Esophagus muscularis mucosa (tissue), 4 donors: ENCODE measurements at regions not wholly inside any gene's neighbourhood (a gene's known extent, or its start where the extent isn't known, plus 50 kb on each side); places are given as distances from the start of the nearest gene placed in this dataset.
"Not testable (repeated sequence)": the region's sequence is repeated elsewhere in the genome, so short reads cannot be mapped to it uniquely, and the experiment has no call there.

Source experiments
- DNase-seq: peaks from one replicate; pipeline ENCODE4 v3.0.0-alpha.2; 2017; ENCODE audit errors: extremely low spot score
- H3K27ac ChIP-seq, 4 donors: fragments of 200-600 bp; sonication (generic); replicated peaks in 1 of 4; 1 replicate in 3 of 4; 2 replicates in 1 of 4; pipeline ENCODE4 v1.5.1; 2016 to 2019; ENCODE audit warnings: mild to moderate bottlenecking in 1 of 4
- H3K27me3 ChIP-seq, 4 donors: fragments of 200-600 bp; sonication (generic); one replicate each; pipeline versions ENCODE4 v1.5.1 to v1.6.0; 2016 to 2019
- H3K36me3 ChIP-seq, 4 donors: fragments of 200-600 bp; sonication (generic); one replicate each; pipeline ENCODE4 v1.5.1; 2016 to 2019
- H3K4me1 ChIP-seq, 4 donors: fragments of 200-600 bp; sonication (generic); one replicate each; pipeline ENCODE4 v1.5.1; 2016 to 2019
- H3K4me3 ChIP-seq, 4 donors: fragments of 200-600 bp; sonication (generic); 1 replicate in 2 of 4; 2 replicates in 2 of 4; pipeline ENCODE4 v1.5.1; 2016 to 2019; ENCODE audit warnings: mild to moderate bottlenecking in 4 of 4, moderate library complexity in 1 of 4
- H3K9me3 ChIP-seq, 4 donors: fragments of 200-600 bp; sonication (generic); 1 replicate in 3 of 4; 2 replicates in 1 of 4; pipeline ENCODE4 v1.5.1; 2016 to 2019
- EP300 ChIP-seq: sonication (generic); formaldehyde crosslinking; IDR thresholded peaks from one replicate; pipeline ENCODE4 v1.6.1; 2017; ENCODE audit warnings: antibody characterized with exemption
- POLR2A ChIP-seq: fragments of 450-650 bp; IDR thresholded peaks from one replicate; pipeline ENCODE4 v1.6.1; 2017; ENCODE audit warnings: antibody characterized with exemption, moderate library complexity, mild to moderate bottlenecking, low read depth
- POLR2AphosphoS5 ChIP-seq, 2 donors: sonication (generic); formaldehyde crosslinking; IDR thresholded peaks; one replicate each; pipeline ENCODE4 v1.6.1; 2017; ENCODE audit warnings: antibody characterized with exemption in 2 of 2
- WGBS: methylation state at CpG from one replicate; pipeline ENCODE4 v1.1.5; 2018; 5-methylcytosine and 5-hydroxymethylcytosine counted together
- intact Hi-C: fragments of 100-400 bp; cut with DNase I; formaldehyde crosslinking; loops from one replicate; pipeline ENCODE4 v1.15.1; 2023
- TF ChIP-seq, protein P1 (sequence below), 3 experiments: fragments of 200-600 bp in 2 of 3; fragments of 450-650 bp in 1 of 3; sonication (generic) in 2 of 3; IDR thresholded peaks; one replicate each; pipeline ENCODE4 v1.5.1; 2017 to 2019; ENCODE audit warnings: antibody characterized with exemption in 3 of 3, mild to moderate bottlenecking in 2 of 3, moderate library complexity in 1 of 3

DNA sequence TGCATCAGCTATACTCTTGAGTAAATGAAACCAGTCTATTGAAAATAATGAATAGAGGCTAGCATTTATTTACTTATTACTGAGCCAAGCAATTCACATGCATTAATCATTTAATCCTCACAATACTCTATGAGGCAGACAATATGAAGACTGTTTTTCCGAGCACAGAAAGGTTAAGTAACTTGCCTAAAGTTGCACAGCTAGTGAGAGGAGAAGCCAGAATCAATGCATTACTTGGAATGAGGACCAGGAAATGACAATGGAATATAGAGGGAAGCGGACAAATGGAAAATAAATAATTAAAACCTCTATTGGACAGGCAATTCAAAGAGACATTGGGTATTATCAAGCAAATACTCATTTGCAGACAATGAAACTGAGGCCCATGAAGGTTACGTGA lies 207.6 kb upstream of the PRKCQ start:
- Histone ChIP-seq H3K27ac (no peak overlapping the region), H3K27me3 (no peaks in the 10 kb centered on the region), H3K4me3 (no peak overlapping the region), H3K4me1 (peaks cover 0 to 13% (median 7%) of the 10 kb centered on the region in 4 donors), H3K9me3 (no peaks in the 10 kb centered on the region), H3K36me3 (no peaks in the 10 kb centered on the region)
- no peak for DNase-seq
- WGBS = 86% methylated on average over 3 of the region's 3 CpGs
- no peak for TF ChIP-seq EP300
- no peak for TF ChIP-seq POLR2AphosphoS5 (IDR thresholded peaks at IDR 0.05)
- intact Hi-C loops = loop anchor here (5.0 kb wide), 1 partner anchor 625 kb away; the partner anchor contains the start of gene SFMBT2

GRCh38 chr10:6787091-6787490 lies 207.0 kb upstream of the PRKCQ start:
- DNase-seq = peak; percentile 34
- H3K27ac ChIP-seq = no peak overlapping the region
- TF ChIP-seq, protein P1, sequence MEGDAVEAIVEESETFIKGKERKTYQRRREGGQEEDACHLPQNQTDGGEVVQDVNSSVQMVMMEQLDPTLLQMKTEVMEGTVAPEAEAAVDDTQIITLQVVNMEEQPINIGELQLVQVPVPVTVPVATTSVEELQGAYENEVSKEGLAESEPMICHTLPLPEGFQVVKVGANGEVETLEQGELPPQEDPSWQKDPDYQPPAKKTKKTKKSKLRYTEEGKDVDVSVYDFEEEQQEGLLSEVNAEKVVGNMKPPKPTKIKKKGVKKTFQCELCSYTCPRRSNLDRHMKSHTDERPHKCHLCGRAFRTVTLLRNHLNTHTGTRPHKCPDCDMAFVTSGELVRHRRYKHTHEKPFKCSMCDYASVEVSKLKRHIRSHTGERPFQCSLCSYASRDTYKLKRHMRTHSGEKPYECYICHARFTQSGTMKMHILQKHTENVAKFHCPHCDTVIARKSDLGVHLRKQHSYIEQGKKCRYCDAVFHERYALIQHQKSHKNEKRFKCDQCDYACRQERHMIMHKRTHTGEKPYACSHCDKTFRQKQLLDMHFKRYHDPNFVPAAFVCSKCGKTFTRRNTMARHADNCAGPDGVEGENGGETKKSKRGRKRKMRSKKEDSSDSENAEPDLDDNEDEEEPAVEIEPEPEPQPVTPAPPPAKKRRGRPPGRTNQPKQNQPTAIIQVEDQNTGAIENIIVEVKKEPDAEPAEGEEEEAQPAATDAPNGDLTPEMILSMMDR (IDR thresholded peaks at IDR 0.05) = no peak
- TF ChIP-seq POLR2AphosphoS5 (IDR thresholded peaks at IDR 0.05) (no peak), EP300 (no peak)
- intact Hi-C loops = loop anchor here (5.0 kb wide), 1 partner anchor 625 kb away; the partner anchor contains the start of gene SFMBT2
- H3K4me3 ChIP-seq = no peak overlapping the region
- H3K36me3 ChIP-seq = no peaks in the 10 kb centered on the region
- WGBS = 86% methylated on average over 3 of the region's 3 CpGs
- H3K4me1 ChIP-seq = peaks cover 0 to 13% (median 7%) of the 10 kb centered on the region in 4 donors
- no peaks in the 10 kb centered on the region for H3K27me3 ChIP-seq
- no peaks in the 10 kb centered on the region for H3K9me3 ChIP-seq

DNA sequence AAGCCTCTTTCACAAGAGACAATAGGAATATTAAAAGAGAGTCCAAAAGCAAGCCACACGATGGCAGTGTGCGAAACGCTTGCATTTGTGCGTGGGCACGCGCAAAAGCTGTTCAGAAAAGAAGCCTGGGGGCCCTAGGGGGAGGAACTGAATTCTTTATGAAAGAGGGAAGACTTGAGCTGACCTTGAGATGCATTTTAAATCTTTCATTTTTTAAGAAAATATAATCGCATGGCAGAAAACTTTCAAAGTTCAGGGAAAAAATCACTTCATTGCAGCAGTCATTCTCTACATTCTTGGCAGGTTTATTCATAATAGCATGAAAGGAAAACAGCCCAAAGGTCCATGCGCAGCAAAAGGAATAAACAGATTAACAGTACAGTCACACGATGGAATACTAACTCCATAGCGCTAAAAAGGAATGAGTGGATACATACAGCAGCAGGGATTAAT lies 206.5 kb upstream of the PRKCQ start:
- Histone ChIP-seq H3K4me3 (peak overlapping the region in 2 of 4 donors; percentile 12 to 38), H3K36me3 (no peaks in the 10 kb centered on the region), H3K27ac (no peak overlapping the region), H3K4me1 (peaks cover 0 to 13% (median 7%) of the 10 kb centered on the region in 4 donors), H3K9me3 (no peaks in the 10 kb centered on the region), H3K27me3 (no peaks in the 10 kb centered on the region)
- WGBS = 22% methylated on average over 10 of the region's 10 CpGs
- intact Hi-C loops = loop anchor here (5.0 kb wide), 1 partner anchor 626 kb away; the partner anchor contains the start of gene SFMBT2
- peak; percentile 62 for DNase-seq
- TF ChIP-seq, protein P1 (IDR thresholded peaks at IDR 0.05) = peak; percentile 29 to 50 (median 39)
- TF ChIP-seq POLR2A = no peak

DNA sequence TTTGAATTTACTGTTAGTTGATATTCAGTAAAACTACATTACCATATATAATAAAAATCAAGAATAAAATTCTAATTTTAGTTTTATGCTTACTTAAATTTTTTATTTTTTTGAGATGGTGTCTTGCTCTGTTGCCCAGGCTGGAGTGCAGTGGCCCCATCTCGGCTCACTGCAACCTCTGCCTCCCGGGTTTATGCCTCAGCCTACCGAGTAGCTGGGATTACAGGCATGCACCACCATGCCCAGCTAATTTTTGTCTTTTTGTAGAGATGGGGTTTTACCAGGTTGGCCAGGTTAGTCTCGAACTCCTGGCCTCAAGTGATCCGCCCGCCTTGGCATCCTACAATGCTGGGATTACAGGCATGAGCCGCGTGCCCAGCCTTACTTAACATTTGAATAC lies 204.4 kb upstream of the PRKCQ start:
- WGBS = 91% methylated on average over 8 of the region's 8 CpGs

DNA sequence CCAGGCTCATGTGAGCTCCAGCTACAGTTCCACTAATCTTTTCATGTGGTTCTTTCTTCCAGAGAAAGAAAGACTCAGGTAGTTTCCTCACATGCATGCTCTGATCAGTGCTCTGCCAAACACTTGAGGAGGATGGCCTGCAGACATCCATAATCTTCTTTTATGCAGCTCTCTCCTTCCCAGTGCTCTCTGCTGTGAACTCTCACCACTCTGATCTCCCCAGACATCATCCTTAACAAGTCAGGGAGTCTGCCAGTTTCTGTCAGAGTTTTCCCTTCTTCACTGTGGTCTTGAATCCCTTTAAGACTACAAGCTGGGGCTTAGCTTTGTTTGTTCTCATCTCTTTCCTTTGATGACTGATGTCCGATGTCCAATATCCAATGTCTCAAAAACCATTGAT lies 203.4 kb upstream of the PRKCQ start:
- Histone ChIP-seq H3K9me3 (no peaks in the 10 kb centered on the region), H3K27ac (no peak overlapping the region), H3K4me1 (peaks cover 4 to 13% (median 8%) of the 10 kb centered on the region in 4 donors), H3K36me3 (no peaks in the 10 kb centered on the region), H3K27me3 (no peaks in the 10 kb centered on the region), H3K4me3 (no peak overlapping the region)
- no peak for TF ChIP-seq EP300
- TF ChIP-seq, protein P1 (IDR thresholded peaks at IDR 0.05) = no peak
- TF ChIP-seq POLR2AphosphoS5 (IDR thresholded peaks at IDR 0.05) = no peak
- no peak for TF ChIP-seq POLR2A
- WGBS = 100% methylated on average over 1 of the region's 1 CpG
- peak; percentile 66 for DNase-seq
- intact Hi-C loops = no loop called here

More for the DNA sequence above, 204.4 kb upstream of the PRKCQ start:
- H3K36me3 ChIP-seq, H3K4me3 ChIP-seq, H3K27ac ChIP-seq, H3K27me3 ChIP-seq, H3K9me3 ChIP-seq, intact Hi-C loops, DNase-seq: not testable (repeated sequence)
- H3K4me1 ChIP-seq = peaks cover under 1 to 13% (median 7%) of the 10 kb centered on the region in 4 donors

DNA sequence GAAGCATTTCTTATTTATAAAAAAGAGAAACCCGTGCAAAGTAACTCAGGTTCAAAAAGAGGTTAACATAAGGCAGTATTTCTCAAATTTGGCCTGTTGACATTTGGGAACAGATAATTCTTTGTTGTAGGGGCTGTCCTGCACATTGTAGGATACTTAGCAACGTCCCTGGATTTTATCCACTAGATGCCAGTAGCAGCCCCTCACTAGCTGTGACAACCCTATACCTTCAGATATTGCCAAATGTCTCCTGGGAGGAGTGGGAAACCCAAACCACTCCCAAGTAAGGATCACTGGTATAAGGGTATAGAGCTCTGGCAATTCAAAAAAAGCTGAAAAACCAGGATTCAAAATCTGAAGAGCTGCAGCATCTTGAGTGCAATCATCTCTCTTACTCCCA lies 202.3 kb upstream of the PRKCQ start:
- 78% methylated on average over 2 of the region's 2 CpGs for WGBS
- DNase-seq = peak; percentile 14
- H3K36me3 ChIP-seq = no peaks in the 10 kb centered on the region
- H3K27me3 ChIP-seq = peaks cover 0 to 3% (median 0%) of the 10 kb centered on the region in 4 donors
- intact Hi-C loops = no loop called here
- TF ChIP-seq POLR2AphosphoS5 (IDR thresholded peaks at IDR 0.05) (no peak), EP300 (no peak), POLR2A (no peak)
- TF ChIP-seq, protein P1 (IDR thresholded peaks at IDR 0.05) = no peak
- no peak overlapping the region for H3K27ac ChIP-seq
- H3K4me1 ChIP-seq = peaks cover 4 to 13% (median 8%) of the 10 kb centered on the region in 4 donors
- H3K9me3 ChIP-seq = no peaks in the 10 kb centered on the region
- no peak overlapping the region for H3K4me3 ChIP-seq
